ENCODE measurements at regions not wholly inside any gene's neighbourhood (a gene's known extent, or its start where the extent isn't known, plus 50 kb on each side); places are given as distances from the start of the nearest gene placed in this dataset.

DNA sequence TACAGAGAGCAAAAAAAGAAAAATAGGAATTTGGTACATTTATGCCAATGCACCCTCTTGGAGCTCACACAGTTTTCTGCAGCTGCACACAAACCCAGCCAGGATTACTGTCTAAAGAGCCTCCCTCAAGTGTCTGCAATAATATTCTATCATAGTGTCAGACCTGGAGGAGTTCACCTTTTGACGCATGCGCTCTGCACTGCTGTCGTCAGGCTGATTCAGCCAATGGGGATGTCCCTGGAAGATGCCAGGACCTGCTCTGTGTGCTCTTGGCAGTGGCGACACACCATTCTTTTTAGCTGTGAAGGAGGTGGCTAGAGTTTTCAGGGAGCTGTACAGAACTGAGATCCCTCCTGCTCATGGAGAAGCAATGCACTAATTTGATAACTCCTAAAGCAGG lies 249.0 kb upstream of the KIRREL3 start:
- Histone ChIP-seq H3K79me2 (ENCODE audit: insufficient read depth) (no peaks in the 10 kb centered on the region), H4K20me1 (ENCODE audit: insufficient read depth) (no peaks in the 10 kb centered on the region), H3K4me3 (ENCODE audit: low read depth in 2 of 2, low read length in 1 of 2) (no peak overlapping the region), H3K36me3 (replicated peaks in 1 of 2; ENCODE audit: control insufficient read depth in 1 of 2, insufficient read depth in 2 of 2, low read length in 1 of 2) (no peaks in the 10 kb centered on the region), H3K9me3 (no peaks in the 10 kb centered on the region), H3K9ac (no peak overlapping the region), H3K27ac (ENCODE audit: low read depth in 2 of 2, low read length in 1 of 2) (no peak overlapping the region), H2AFZ (ENCODE audit: low read depth) (no peak overlapping the region), H3K4me2 (no peak overlapping the region), H3K9me2 (no peaks in the 10 kb centered on the region), H3F3A (replicated peaks; ENCODE audit: insufficient read depth) (no peaks in the 10 kb centered on the region), H3K27me3 (ENCODE audit: insufficient read depth) (no peaks in the 10 kb centered on the region; the same call in 1 of the 2 replicates), H3K4me1 (ENCODE audit: control insufficient read depth in 1 of 2, insufficient read depth in 2 of 2, low read depth in 1 of 2, low read length in 1 of 2) (no peaks in the 10 kb centered on the region)
- ChIA-PET POLR2A (no interaction called here), CTCF (no interaction called here)
- no peak for DNase-seq
- 47% methylated on average over 2 of the region's 4 CpGs for whole genome bisulfite sequencing (ENCODE audit: low lambda C conversion rate)
- TF ChIP-seq GATA2 (CRISPR knock-in tag; IDR thresholded peaks at IDR 0.05) (no peak), FOXM1 (IDR thresholded peaks at IDR 0.05; ENCODE audit: low read depth) (no peak)

DNA sequence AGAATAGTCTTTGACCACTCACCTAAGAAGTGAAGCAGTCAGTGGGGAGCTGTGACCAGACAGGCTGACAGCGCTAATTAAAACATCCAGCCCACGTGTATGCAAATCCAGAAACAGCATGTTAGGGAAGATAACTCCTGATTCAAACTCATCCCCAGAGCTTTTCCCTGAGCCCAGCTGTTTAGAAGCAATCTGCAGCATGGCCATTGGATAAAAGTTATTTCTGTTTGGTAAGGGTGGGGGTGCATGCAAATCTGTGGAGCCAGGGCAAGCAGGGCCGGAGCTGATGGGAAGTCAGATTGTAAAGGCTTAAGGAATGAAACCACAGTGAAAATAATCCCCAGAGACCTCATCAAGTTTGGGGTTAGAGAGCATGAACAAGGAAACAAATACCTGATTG lies 247.9 kb upstream of the KIRREL3 start:
- H3K27me3 ChIP-seq (ENCODE audit: insufficient read depth) = no peaks in the 10 kb centered on the region; the same call in 1 of the 2 replicates
- H3K4me3 ChIP-seq (ENCODE audit: low read depth in 2 of 2, low read length in 1 of 2) = no peak overlapping the region
- 24% methylated on average over 3 of the region's 3 CpGs for WGBS (ENCODE audit: low lambda C conversion rate)
- H4K20me1 ChIP-seq (ENCODE audit: insufficient read depth) = no peaks in the 10 kb centered on the region
- H3K9me3 ChIP-seq = no peaks in the 10 kb centered on the region
- H3K4me2 ChIP-seq = no peak overlapping the region
- no peak for DNase-seq
- no peaks in the 10 kb centered on the region for H3K4me1 ChIP-seq (ENCODE audit: control insufficient read depth in 1 of 2, insufficient read depth in 2 of 2, low read depth in 1 of 2, low read length in 1 of 2)
- no peak overlapping the region for H3K27ac ChIP-seq (ENCODE audit: low read depth in 2 of 2, low read length in 1 of 2)
- TF ChIP-seq FOXJ3 (CRISPR knock-in tag; IDR thresholded peaks at IDR 0.05) = no peak
- no peak for TF ChIP-seq JUND (IDR thresholded peaks at IDR 0.05)
- TF ChIP-seq SMC3 (IDR thresholded peaks at IDR 0.05; ENCODE audit: low read depth, low read length) = no peak
- TF ChIP-seq GABPA (IDR thresholded peaks at IDR 0.05; ENCODE audit: low read depth) = no peak
- TF ChIP-seq CHD2 (IDR thresholded peaks at IDR 0.05; ENCODE audit: low read length, partially characterized antibody) = no peak
- TF ChIP-seq GATA2 (CRISPR knock-in tag; IDR thresholded peaks at IDR 0.05) = no peak
- ChIA-PET POLR2A (no interaction called here), CTCF (interaction anchor here (0.6 kb wide), 1 partner anchor 137 kb away, joined by 3 read pairs; no protein-coding TSS in a partner anchor)
- no peaks in the 10 kb centered on the region for H3K9me2 ChIP-seq
- H3K36me3 ChIP-seq (replicated peaks in 1 of 2; ENCODE audit: control insufficient read depth in 1 of 2, insufficient read depth in 2 of 2, low read length in 1 of 2) = no peaks in the 10 kb centered on the region
- no peaks in the 10 kb centered on the region for H3F3A ChIP-seq (replicated peaks; ENCODE audit: insufficient read depth)
- no peaks in the 10 kb centered on the region for H3K79me2 ChIP-seq (ENCODE audit: insufficient read depth)
- H2AFZ ChIP-seq (ENCODE audit: low read depth) = no peak overlapping the region
- H3K9ac ChIP-seq = no peak overlapping the region

DNA sequence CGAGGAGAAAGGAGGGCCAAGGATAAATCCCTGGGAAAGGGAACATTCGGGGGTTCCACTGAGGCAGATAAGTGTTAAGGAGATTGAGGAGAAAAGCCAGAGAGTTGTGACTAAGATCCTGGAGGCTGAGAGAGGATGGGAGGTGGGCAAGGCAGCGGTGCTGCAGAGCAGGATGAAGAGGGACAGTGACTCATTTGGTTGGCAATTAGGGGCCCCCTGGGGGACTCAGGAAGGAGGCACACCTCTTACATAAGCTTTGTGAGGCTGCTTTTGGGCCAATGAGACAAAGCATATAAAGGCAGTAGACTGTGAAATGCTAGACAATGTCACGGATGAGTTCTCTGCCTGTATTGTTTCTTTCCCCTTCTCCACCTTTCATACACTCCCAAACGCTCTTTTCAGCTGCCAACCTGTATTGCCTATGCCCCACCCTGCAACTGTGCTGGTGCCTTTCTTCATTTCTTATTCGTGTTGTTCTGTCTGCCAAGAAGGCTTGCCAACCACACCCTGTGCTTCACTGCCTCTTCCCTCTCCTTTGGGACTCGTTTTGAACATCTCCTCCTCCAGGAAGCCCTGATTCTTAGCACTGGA lies 246.8 kb upstream of the KIRREL3 start:
- Histone ChIP-seq H3F3A (replicated peaks; ENCODE audit: insufficient read depth) (no peaks in the 10 kb centered on the region), H4K20me1 (ENCODE audit: insufficient read depth) (no peaks in the 10 kb centered on the region), H3K27me3 (ENCODE audit: insufficient read depth) (no peaks in the 10 kb centered on the region; the same call in 1 of the 2 replicates), H3K36me3 (replicated peaks in 1 of 2; ENCODE audit: control insufficient read depth in 1 of 2, insufficient read depth in 2 of 2, low read length in 1 of 2) (no peaks in the 10 kb centered on the region), H3K79me2 (ENCODE audit: insufficient read depth) (no peaks in the 10 kb centered on the region), H3K9ac (no peak overlapping the region), H3K4me2 (no peak overlapping the region), H3K4me3 (ENCODE audit: low read depth in 2 of 2, low read length in 1 of 2) (no peak overlapping the region), H3K9me2 (no peaks in the 10 kb centered on the region), H3K27ac (ENCODE audit: low read depth in 2 of 2, low read length in 1 of 2) (no peak overlapping the region), H3K4me1 (ENCODE audit: control insufficient read depth in 1 of 2, insufficient read depth in 2 of 2, low read depth in 1 of 2, low read length in 1 of 2) (no peaks in the 10 kb centered on the region), H3K9me3 (no peaks in the 10 kb centered on the region), H2AFZ (ENCODE audit: low read depth) (no peak overlapping the region)
- ChIA-PET POLR2A (no interaction called here), CTCF (no interaction called here)
- 15% methylated on average over 7 of the region's 7 CpGs for WGBS (ENCODE audit: low lambda C conversion rate)
- DNase-seq = no peak
- TF ChIP-seq MEF2A (IDR thresholded peaks at IDR 0.05; ENCODE audit: borderline replicate concordance, low read depth) = no peak
- TF ChIP-seq, protein P1, sequence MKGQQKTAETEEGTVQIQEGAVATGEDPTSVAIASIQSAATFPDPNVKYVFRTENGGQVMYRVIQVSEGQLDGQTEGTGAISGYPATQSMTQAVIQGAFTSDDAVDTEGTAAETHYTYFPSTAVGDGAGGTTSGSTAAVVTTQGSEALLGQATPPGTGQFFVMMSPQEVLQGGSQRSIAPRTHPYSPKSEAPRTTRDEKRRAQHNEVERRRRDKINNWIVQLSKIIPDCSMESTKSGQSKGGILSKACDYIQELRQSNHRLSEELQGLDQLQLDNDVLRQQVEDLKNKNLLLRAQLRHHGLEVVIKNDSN (IDR thresholded peaks at IDR 0.05; ENCODE audit: borderline replicate concordance, low read depth) = no peak

Data from SK-N-SH (cell line).